ENCODE measurements at regions not wholly inside any gene's neighbourhood (a gene's known extent, or its start where the extent isn't known, plus 50 kb on each side); places are given as distances from the start of the nearest gene placed in this dataset.

- Histone ChIP-seq H3K27me3 (ENCODE audit: control insufficient read depth in 2 of 2, insufficient read depth in 2 of 2, low read length in 2 of 2) (no peaks in the 10 kb centered on the region), H3K9me3 (ENCODE audit: control insufficient read depth in 2 of 3, low read length in 3 of 3) (no peaks in the 10 kb centered on the region), H3K4me1 (ENCODE audit: control insufficient read depth in 2 of 2, insufficient read depth in 2 of 2, low read length in 2 of 2) (no peaks in the 10 kb centered on the region), H3K36me3 (ENCODE audit: control insufficient read depth in 2 of 3, insufficient read depth in 3 of 3, low read length in 3 of 3) (no peaks in the 10 kb centered on the region), H3K4me3 (ENCODE audit: low read length) (no peak overlapping the region), H3K27ac (ENCODE audit: low read depth, low read length) (no peak overlapping the region)
- ATAC-seq (no peak), DNase-seq (no peak)
- H3K27me3 Mint-ChIP-seq = peaks cover 0 to 5% (median 4%) of the 10 kb centered on the region in 5 donors
- ChIA-PET CTCF (no interaction called here), POLR2A (no interaction called here)
- H3K36me3 Mint-ChIP-seq = no peaks in the 10 kb centered on the region
- no peak overlapping the region for H3K4me3 Mint-ChIP-seq
- no peaks in the 10 kb centered on the region for H3K4me1 Mint-ChIP-seq
- H3K27ac Mint-ChIP-seq = no peak overlapping the region
- intact Hi-C loops (cut with micrococcal nuclease) = no loop called here
- H3K9me3 Mint-ChIP-seq = no peaks in the 10 kb centered on the region
Observed at GRCh38 chr3:73175698-73176097, 114.2 kb downstream of the EBLN2 start.

GRCh38 chr3:73176941-73177340 is 115.5 kb downstream of the EBLN2 start:
- Mint-ChIP-seq H3K36me3 (no peaks in the 10 kb centered on the region), H3K4me1 (no peaks in the 10 kb centered on the region), H3K9me3 (no peaks in the 10 kb centered on the region), H3K27me3 (peaks cover 0 to 4% (median 0%) of the 10 kb centered on the region in 5 donors), H3K27ac (no peak overlapping the region), H3K4me3 (no peak overlapping the region)
- no peak overlapping the region for H3K4me3 ChIP-seq (ENCODE audit: low read length)
- H3K9me3 ChIP-seq (ENCODE audit: control insufficient read depth in 2 of 3, low read length in 3 of 3) = no peaks in the 10 kb centered on the region
- ChIA-PET CTCF (no interaction called here), POLR2A (no interaction called here)
- intact Hi-C loops (cut with micrococcal nuclease) = no loop called here
- H3K27me3 ChIP-seq (ENCODE audit: control insufficient read depth in 2 of 2, insufficient read depth in 2 of 2, low read length in 2 of 2) = no peaks in the 10 kb centered on the region
- H3K4me1 ChIP-seq (ENCODE audit: control insufficient read depth in 2 of 2, insufficient read depth in 2 of 2, low read length in 2 of 2) = no peaks in the 10 kb centered on the region
- DNase-seq (no peak), ATAC-seq (no peak)
- H3K27ac ChIP-seq (ENCODE audit: low read depth, low read length) = no peak overlapping the region
- no peaks in the 10 kb centered on the region for H3K36me3 ChIP-seq (ENCODE audit: control insufficient read depth in 2 of 3, insufficient read depth in 3 of 3, low read length in 3 of 3)

- no peak overlapping the region for H3K4me3 ChIP-seq (ENCODE audit: low read length)
- DNase-seq = no peak
- no peak overlapping the region for H3K27ac Mint-ChIP-seq
- H3K27me3 ChIP-seq (ENCODE audit: control insufficient read depth in 2 of 2, insufficient read depth in 2 of 2, low read length in 2 of 2) = no peaks in the 10 kb centered on the region
- no peaks in the 10 kb centered on the region for H3K9me3 Mint-ChIP-seq
- H3K27me3 Mint-ChIP-seq = peaks cover 0 to 4% (median 0%) of the 10 kb centered on the region in 5 donors
- ChIA-PET POLR2A (no interaction called here), CTCF (no interaction called here)
- no peaks in the 10 kb centered on the region for H3K36me3 ChIP-seq (ENCODE audit: control insufficient read depth in 2 of 3, insufficient read depth in 3 of 3, low read length in 3 of 3)
- no peak for ATAC-seq
- no peaks in the 10 kb centered on the region for H3K36me3 Mint-ChIP-seq
- no peaks in the 10 kb centered on the region for H3K4me1 Mint-ChIP-seq
- H3K9me3 ChIP-seq (ENCODE audit: control insufficient read depth in 2 of 3, low read length in 3 of 3) = no peaks in the 10 kb centered on the region
- H3K27ac ChIP-seq (ENCODE audit: low read depth, low read length) = no peak overlapping the region
- intact Hi-C loops (cut with micrococcal nuclease) = no loop called here
- H3K4me1 ChIP-seq (ENCODE audit: control insufficient read depth in 2 of 2, insufficient read depth in 2 of 2, low read length in 2 of 2) = no peaks in the 10 kb centered on the region
- no peak overlapping the region for H3K4me3 Mint-ChIP-seq
Observed at GRCh38 chr3:73177827-73178226, 116.4 kb downstream of the EBLN2 start.

GRCh38 chr3:73179601-73180000 is 118.1 kb downstream of the EBLN2 start:
- intact Hi-C loops (cut with micrococcal nuclease) = no loop called here
- Histone ChIP-seq H3K9me3 (ENCODE audit: control insufficient read depth in 2 of 3, low read length in 3 of 3) (no peaks in the 10 kb centered on the region), H3K4me1 (ENCODE audit: control insufficient read depth in 2 of 2, insufficient read depth in 2 of 2, low read length in 2 of 2) (no peaks in the 10 kb centered on the region), H3K27ac (ENCODE audit: low read depth, low read length) (no peak overlapping the region), H3K4me3 (ENCODE audit: low read length) (no peak overlapping the region), H3K27me3 (ENCODE audit: control insufficient read depth in 2 of 2, insufficient read depth in 2 of 2, low read length in 2 of 2) (no peaks in the 10 kb centered on the region), H3K36me3 (ENCODE audit: control insufficient read depth in 2 of 3, insufficient read depth in 3 of 3, low read length in 3 of 3) (no peaks in the 10 kb centered on the region)
- H3K9me3 Mint-ChIP-seq = no peaks in the 10 kb centered on the region
- DNase-seq (no peak), ATAC-seq (no peak)
- H3K27me3 Mint-ChIP-seq = peaks cover 0 to 10% (median 5%) of the 10 kb centered on the region in 5 donors
- ChIA-PET CTCF (interaction anchor here (0.7 kb wide), 1 partner anchor 31 kb away, joined by 3 read pairs; no protein-coding TSS in a partner anchor), POLR2A (no interaction called here)
- H3K4me1 Mint-ChIP-seq = no peaks in the 10 kb centered on the region
- no peak overlapping the region for H3K27ac Mint-ChIP-seq
- H3K36me3 Mint-ChIP-seq = no peaks in the 10 kb centered on the region
- no peak overlapping the region for H3K4me3 Mint-ChIP-seq

- no peak overlapping the region for H3K4me3 ChIP-seq (ENCODE audit: low read length)
- no peaks in the 10 kb centered on the region for H3K4me1 Mint-ChIP-seq
- H3K36me3 Mint-ChIP-seq = peaks cover 0 to 3% (median 0%) of the 10 kb centered on the region in 5 donors
- H3K4me3 Mint-ChIP-seq = no peak overlapping the region
- no peak for DNase-seq
- peaks cover 0 to 18% (median 12%) of the 10 kb centered on the region in 5 donors for H3K27me3 Mint-ChIP-seq
- ChIA-PET POLR2A (no interaction called here), CTCF (no interaction called here)
- no peaks in the 10 kb centered on the region for H3K27me3 ChIP-seq (ENCODE audit: control insufficient read depth in 2 of 2, insufficient read depth in 2 of 2, low read length in 2 of 2)
- no peak overlapping the region for H3K27ac Mint-ChIP-seq
- no peaks in the 10 kb centered on the region for H3K36me3 ChIP-seq (ENCODE audit: control insufficient read depth in 2 of 3, insufficient read depth in 3 of 3, low read length in 3 of 3)
- H3K27ac ChIP-seq (ENCODE audit: low read depth, low read length) = no peak overlapping the region
- H3K4me1 ChIP-seq (ENCODE audit: control insufficient read depth in 2 of 2, insufficient read depth in 2 of 2, low read length in 2 of 2) = no peaks in the 10 kb centered on the region
- no peak for ATAC-seq
- intact Hi-C loops (cut with micrococcal nuclease) = no loop called here
- no peaks in the 10 kb centered on the region for H3K9me3 Mint-ChIP-seq
- no peaks in the 10 kb centered on the region for H3K9me3 ChIP-seq (ENCODE audit: control insufficient read depth in 2 of 3, low read length in 3 of 3)
Observed at GRCh38 chr3:73186741-73187140, 125.3 kb downstream of the EBLN2 start.

GRCh38 chr3:73187328-73187727 is 125.9 kb downstream of the EBLN2 start:
- POLR2A ChIA-PET = no interaction called here

GRCh38 chr3:73188707-73189106 is 127.2 kb downstream of the EBLN2 start:
- H3K36me3 ChIP-seq (ENCODE audit: control insufficient read depth in 2 of 3, insufficient read depth in 3 of 3, low read length in 3 of 3) = no peaks in the 10 kb centered on the region
- H3K4me1 Mint-ChIP-seq = no peaks in the 10 kb centered on the region
- no peak overlapping the region for H3K4me3 ChIP-seq (ENCODE audit: low read length)
- no peaks in the 10 kb centered on the region for H3K4me1 ChIP-seq (ENCODE audit: control insufficient read depth in 2 of 2, insufficient read depth in 2 of 2, low read length in 2 of 2)
- ChIA-PET POLR2A (no interaction called here), CTCF (interaction anchor here (0.6 kb wide), 1 partner anchor 9 kb away, joined by 3 read pairs; no protein-coding TSS in a partner anchor)
- H3K9me3 Mint-ChIP-seq = peaks cover 0 to 4% (median 0%) of the 10 kb centered on the region in 11 donors
- no peak for ATAC-seq
- no peaks in the 10 kb centered on the region for H3K27me3 ChIP-seq (ENCODE audit: control insufficient read depth in 2 of 2, insufficient read depth in 2 of 2, low read length in 2 of 2)
- H3K27ac ChIP-seq (ENCODE audit: low read depth, low read length) = no peak overlapping the region
- no peak overlapping the region for H3K27ac Mint-ChIP-seq
- intact Hi-C loops (cut with micrococcal nuclease) = no loop called here
- no peaks in the 10 kb centered on the region for H3K9me3 ChIP-seq (ENCODE audit: control insufficient read depth in 2 of 3, low read length in 3 of 3)
- no peak overlapping the region for H3K4me3 Mint-ChIP-seq
- peaks cover 0 to 17% (median 12%) of the 10 kb centered on the region in 5 donors for H3K27me3 Mint-ChIP-seq
- peaks cover 0 to 3% (median 0%) of the 10 kb centered on the region in 5 donors for H3K36me3 Mint-ChIP-seq
- no peak for DNase-seq

More at GRCh38 chr3:73187328-73187727, 125.9 kb downstream of the EBLN2 start:
- Mint-ChIP-seq H3K27ac (no peak overlapping the region), H3K36me3 (peaks cover 0 to 3% (median 0%) of the 10 kb centered on the region in 5 donors), H3K27me3 (peaks cover 0 to 20% (median 12%) of the 10 kb centered on the region in 5 donors), H3K9me3 (peaks cover 0 to 1% (median 0%) of the 10 kb centered on the region in 11 donors), H3K4me3 (no peak overlapping the region), H3K4me1 (no peaks in the 10 kb centered on the region)
- no peaks in the 10 kb centered on the region for H3K9me3 ChIP-seq (ENCODE audit: control insufficient read depth in 2 of 3, low read length in 3 of 3)
- intact Hi-C loops (cut with micrococcal nuclease) = no loop called here
- DNase-seq (no peak), ATAC-seq (no peak)
- no peaks in the 10 kb centered on the region for H3K27me3 ChIP-seq (ENCODE audit: control insufficient read depth in 2 of 2, insufficient read depth in 2 of 2, low read length in 2 of 2)
- no peaks in the 10 kb centered on the region for H3K36me3 ChIP-seq (ENCODE audit: control insufficient read depth in 2 of 3, insufficient read depth in 3 of 3, low read length in 3 of 3)
- H3K4me1 ChIP-seq (ENCODE audit: control insufficient read depth in 2 of 2, insufficient read depth in 2 of 2, low read length in 2 of 2) = no peaks in the 10 kb centered on the region
- CTCF ChIA-PET = no interaction called here
- H3K4me3 ChIP-seq (ENCODE audit: low read length) = no peak overlapping the region
- no peak overlapping the region for H3K27ac ChIP-seq (ENCODE audit: low read depth, low read length)

Data from naive thymus-derived CD4-positive, alpha-beta T cell (primary cell).